Thyroid gland (tissue), 4 donors: ENCODE measurements at regions not wholly inside any gene's neighbourhood (a gene's known extent, or its start where the extent isn't known, plus 50 kb on each side); places are given as distances from the start of the nearest gene placed in this dataset.

ENCODE experiments used
- DNase-seq, 2 donors: peaks; one replicate each; pipeline ENCODE4 v3.0.0-alpha.2; 2019
- H3K27ac ChIP-seq, 3 donors: fragments of 200-600 bp; sonication (generic); 1 replicate in 2 of 3; 2 replicates in 1 of 3; pipeline ENCODE4 v1.5.1; 2016 to 2019; ENCODE audit warnings: mild to moderate bottlenecking in 1 of 3, moderate library complexity in 1 of 3
- H3K27me3 ChIP-seq: fragments of 200-600 bp; sonication (generic); one replicate; pipeline ENCODE4 v1.5.1; 2019
- H3K36me3 ChIP-seq, 2 donors: fragments of 200-600 bp; sonication (generic); one replicate each; pipeline ENCODE4 v1.5.1; 2016 to 2019
- H3K4me1 ChIP-seq, 2 donors: fragments of 200-600 bp; sonication (generic); one replicate each; pipeline ENCODE4 v1.5.1; 2017 to 2019
- H3K4me3 ChIP-seq, 3 donors: fragments of 200-600 bp; sonication (generic); replicated peaks in 1 of 3; 1 replicate in 2 of 3; 2 replicates in 1 of 3; pipeline ENCODE4 v1.5.1; 2016; ENCODE audit warnings: mild to moderate bottlenecking in 1 of 3
- H3K9me3 ChIP-seq: fragments of 200-600 bp; sonication (generic); one replicate; pipeline ENCODE4 v1.5.1; 2017
- CTCF ChIP-seq, 6 experiments: fragments of 200-600 bp in 3 of 6; fragments of 450-650 bp in 3 of 6; sonication (generic) in 3 of 6; IDR thresholded peaks; one replicate each; pipeline ENCODE4 v1.5.1; 2016 to 2019; ENCODE audit warnings: antibody characterized with exemption in 6 of 6, mild to moderate bottlenecking in 2 of 6, inconsistent platforms in 1 of 6, moderate library complexity in 1 of 6
- POLR2A ChIP-seq, 2 donors: fragments of 450-650 bp; IDR thresholded peaks; one replicate each; pipeline ENCODE4 v1.6.1; 2017; ENCODE audit warnings: antibody characterized with exemption in 2 of 2, mild to moderate bottlenecking in 2 of 2, moderate library complexity in 1 of 2
- WGBS, 2 donors: methylation state at CpG; one replicate each; pipeline ENCODE4 v1.1.5; 2017; 5-methylcytosine and 5-hydroxymethylcytosine counted together
- intact Hi-C: fragments of 100-400 bp; cut with DNase I; formaldehyde crosslinking; loops from one replicate; pipeline ENCODE4 v1.15.1; 2023

GRCh38 chr5:104706600-104706999 is 1144.0 kb upstream of the NUDT12 start:
- Histone ChIP-seq H3K9me3 (no peaks in the 10 kb centered on the region), H3K27ac (no peak overlapping the region), H3K4me1 (no peaks in the 10 kb centered on the region), H3K4me3 (no peak overlapping the region), H3K27me3 (no peaks in the 10 kb centered on the region), H3K36me3 (no peaks in the 10 kb centered on the region)
- TF ChIP-seq CTCF (IDR thresholded peaks at IDR 0.05) (no peak), POLR2A (IDR thresholded peaks at IDR 0.05) (no peak)
- intact Hi-C loops: no loop called here
- no peak for DNase-seq
- 78 to 81% methylated on average over 3 of the region's 3 CpGs for WGBS, 2 donors

GRCh38 chr5:104702212-104702611 is 1139.6 kb upstream of the NUDT12 start:
- no peak for DNase-seq
- Histone ChIP-seq H3K4me3 (no peak overlapping the region), H3K27ac (no peak overlapping the region), H3K27me3 (no peaks in the 10 kb centered on the region), H3K9me3 (no peaks in the 10 kb centered on the region), H3K4me1 (no peaks in the 10 kb centered on the region), H3K36me3 (no peaks in the 10 kb centered on the region)
- intact Hi-C loops: no loop called here
- TF ChIP-seq CTCF (IDR thresholded peaks at IDR 0.05) (no peak), POLR2A (IDR thresholded peaks at IDR 0.05) (no peak)
- WGBS, 2 donors: 81 to 85% methylated on average over 1 of the region's 1 CpG

GRCh38 chr5:104699438-104699837 is 1136.8 kb upstream of the NUDT12 start:
- H3K4me3 ChIP-seq: no peak overlapping the region
- H3K4me1 ChIP-seq: no peaks in the 10 kb centered on the region
- DNase-seq: no peak
- intact Hi-C loops: no loop called here
- no peaks in the 10 kb centered on the region for H3K9me3 ChIP-seq
- TF ChIP-seq POLR2A (IDR thresholded peaks at IDR 0.05) (no peak), CTCF (IDR thresholded peaks at IDR 0.05) (no peak)
- H3K27ac ChIP-seq: no peak overlapping the region
- 85 to 92% methylated on average over 2 of the region's 2 CpGs for WGBS, 2 donors
- no peaks in the 10 kb centered on the region for H3K27me3 ChIP-seq
- no peaks in the 10 kb centered on the region for H3K36me3 ChIP-seq

- H3K4me1 ChIP-seq: no peaks in the 10 kb centered on the region
- TF ChIP-seq CTCF (IDR thresholded peaks at IDR 0.05) (no peak), POLR2A (IDR thresholded peaks at IDR 0.05) (no peak)
- H3K4me3 ChIP-seq: no peak overlapping the region
- no peak for DNase-seq
- WGBS, 2 donors: 87 to 92% methylated on average over 1 of the region's 1 CpG
- no peaks in the 10 kb centered on the region for H3K9me3 ChIP-seq
- no peaks in the 10 kb centered on the region for H3K36me3 ChIP-seq
- no peaks in the 10 kb centered on the region for H3K27me3 ChIP-seq
- H3K27ac ChIP-seq: no peak overlapping the region
- intact Hi-C loops: no loop called here
These were observed 1098.7 kb upstream of the NUDT12 start for GRCh38 chr5:104661256-104661655.

- WGBS, 2 donors: 78 to 81% methylated on average over 1 of the region's 1 CpG
- TF ChIP-seq CTCF (IDR thresholded peaks at IDR 0.05) (no peak), POLR2A (IDR thresholded peaks at IDR 0.05) (no peak)
- Histone ChIP-seq H3K36me3 (no peaks in the 10 kb centered on the region), H3K9me3 (no peaks in the 10 kb centered on the region), H3K27ac (no peak overlapping the region), H3K4me3 (no peak overlapping the region), H3K4me1 (no peaks in the 10 kb centered on the region), H3K27me3 (no peaks in the 10 kb centered on the region)
- intact Hi-C loops: no loop called here
- DNase-seq: no peak
These were observed 1096.9 kb upstream of the NUDT12 start for GRCh38 chr5:104659497-104659896.
